ENCODE measurements at regions not wholly inside any gene's neighbourhood (a gene's known extent, or its start where the extent isn't known, plus 50 kb on each side); places are given as distances from the start of the nearest gene placed in this dataset.
"Not testable (repeated sequence)": the region's sequence is repeated elsewhere in the genome, so short reads cannot be mapped to it uniquely, and the experiment has no call there.

DNA sequence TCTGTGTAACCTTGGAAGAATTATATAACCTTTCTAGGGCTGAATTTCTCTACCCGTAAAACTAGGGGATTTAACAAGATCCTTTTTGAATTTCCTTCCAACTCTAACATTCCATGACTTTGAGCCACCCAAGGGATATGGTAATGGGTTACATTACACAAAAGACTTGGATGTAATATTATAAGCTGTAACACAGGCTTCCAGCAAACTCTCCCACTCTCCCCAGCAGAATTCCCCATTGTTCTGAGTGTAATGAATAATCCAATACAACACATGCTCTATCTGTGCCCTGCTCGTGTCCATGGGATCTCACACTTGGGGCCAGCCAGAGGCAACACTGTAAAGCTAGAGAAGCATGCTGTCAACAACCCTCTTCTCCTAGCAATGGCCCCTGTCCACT lies 790.6 kb upstream of the AUTS2 start:
- DNase-seq (ENCODE audit: low read depth in 2 of 2) = no peak

DNA sequence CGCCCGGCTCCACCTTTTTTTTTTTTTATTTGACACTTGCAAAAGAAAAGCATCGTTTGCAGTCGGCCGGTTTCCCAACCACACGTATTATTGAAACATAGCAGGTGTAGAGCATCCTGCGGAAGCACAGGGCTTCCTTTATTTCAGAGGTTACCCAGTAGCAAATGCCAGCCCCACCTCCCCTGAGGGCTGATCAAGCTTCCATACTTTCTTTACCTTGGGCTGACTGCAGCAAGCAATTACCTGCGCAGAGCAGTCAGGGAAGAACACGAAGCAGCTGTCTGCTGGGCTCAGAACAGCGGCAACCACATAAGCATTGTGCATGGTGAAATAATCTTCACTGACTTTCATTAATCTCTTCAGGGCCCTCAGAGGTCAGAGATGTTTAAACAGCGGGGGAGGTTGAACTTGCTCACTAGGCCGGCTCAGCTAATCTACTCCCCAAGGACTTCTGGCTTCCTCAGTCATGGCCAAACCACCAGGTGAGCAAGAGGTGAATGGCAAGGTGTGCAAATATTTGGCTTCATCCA lies 784.7 kb upstream of the AUTS2 start:
- no peak for DNase-seq (ENCODE audit: low read depth in 2 of 2)

DNA sequence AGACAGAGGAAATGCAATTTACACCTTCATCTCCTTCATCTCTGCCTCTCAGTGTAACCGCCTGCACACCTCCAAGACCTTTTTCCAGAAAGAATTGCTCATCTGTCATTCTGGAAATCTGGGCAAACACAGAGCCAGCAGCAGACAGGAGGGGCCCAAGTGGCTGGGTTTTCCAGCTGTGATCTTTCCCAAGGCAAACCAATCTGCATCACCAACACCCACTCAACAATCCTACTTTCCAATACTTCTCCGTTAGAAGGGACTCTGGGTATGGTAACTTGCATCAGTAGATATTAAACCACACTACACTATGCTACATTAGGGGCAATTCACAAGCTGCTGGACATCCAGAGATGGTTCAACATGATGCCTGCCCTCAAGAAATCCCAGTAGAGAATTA lies 781.8 kb upstream of the AUTS2 start:
- DNase-seq (ENCODE audit: low read depth in 2 of 2) = no peak

DNA sequence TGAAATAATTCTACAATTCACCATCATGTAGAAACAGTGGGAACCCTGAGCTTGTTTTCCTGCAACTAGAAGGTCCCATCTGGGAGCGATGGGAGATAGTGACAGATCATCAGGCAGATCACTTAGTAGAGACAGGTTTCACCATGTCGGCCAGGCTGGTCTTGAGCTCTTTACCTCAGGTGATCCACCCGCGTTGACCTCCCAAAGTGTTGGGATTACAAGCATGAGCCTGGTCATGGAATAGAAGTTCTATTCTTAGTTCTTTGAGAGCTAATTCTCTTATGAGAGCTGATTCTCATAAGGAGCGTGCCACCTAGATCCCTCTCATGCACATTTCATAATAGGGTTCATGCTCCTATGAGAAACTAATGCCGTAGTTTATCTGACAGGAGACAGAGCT lies 778.0 kb upstream of the AUTS2 start:
- DNase-seq (ENCODE audit: low read depth in 2 of 2) = no peak

DNA sequence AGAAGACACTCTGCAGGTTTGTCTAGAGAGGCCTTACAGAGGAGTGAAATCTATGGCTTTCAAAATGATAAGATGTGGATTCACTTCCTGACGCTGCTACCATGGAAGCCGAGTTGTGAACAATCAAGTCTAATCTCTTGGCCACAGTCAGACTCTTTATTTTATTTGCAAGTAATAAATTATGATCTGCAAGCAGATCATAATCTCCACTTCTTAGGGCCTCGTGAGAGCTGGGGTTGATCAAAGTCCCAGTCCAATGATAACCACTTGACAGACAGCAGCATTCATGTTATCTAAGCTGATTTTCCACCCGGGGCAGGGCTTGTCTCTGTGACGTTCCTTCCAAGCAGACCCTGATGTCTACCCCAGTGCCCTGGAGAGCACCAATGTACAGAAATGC lies 776.4 kb upstream of the AUTS2 start:
- DNase-seq (ENCODE audit: low read depth in 2 of 2) = no peak

DNA sequence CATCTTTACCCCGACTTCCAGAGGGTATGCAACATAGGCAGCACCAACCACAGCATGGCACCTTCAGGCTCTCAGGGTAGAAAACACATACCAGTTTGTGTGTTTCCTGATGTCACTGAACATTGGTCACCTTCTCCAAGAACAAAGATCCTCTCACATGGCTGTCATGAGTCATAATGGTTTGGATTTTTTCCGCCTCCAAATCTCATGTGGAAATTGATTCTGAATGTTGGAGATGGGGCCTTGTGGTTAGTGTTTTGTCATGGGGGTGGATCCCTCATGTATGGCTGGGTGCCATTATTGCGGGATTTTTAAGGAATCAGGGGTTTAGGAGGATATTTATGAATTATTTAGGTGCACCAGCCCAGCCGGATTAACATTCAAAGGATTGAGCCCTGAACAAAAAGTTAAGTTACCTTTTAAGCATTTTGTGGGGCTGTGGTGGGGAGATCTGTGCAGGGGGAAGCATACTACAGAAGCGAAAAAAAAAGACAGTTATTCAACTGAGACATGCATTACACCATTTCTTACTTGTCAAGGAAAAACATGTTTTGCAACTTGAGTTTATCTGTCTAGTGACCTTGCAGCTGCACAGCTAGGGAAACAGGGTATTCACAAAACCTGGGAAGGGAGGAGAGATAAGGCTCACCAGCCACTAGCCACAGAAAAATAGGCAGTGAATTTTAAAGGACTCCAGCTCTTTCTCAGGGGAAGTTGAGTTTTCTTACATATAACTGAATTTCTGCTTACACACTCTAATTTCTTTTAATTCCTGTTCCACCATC lies 774.1 kb upstream of the AUTS2 start:
- DNase-seq (ENCODE audit: low read depth in 2 of 2) = no peak

DNA sequence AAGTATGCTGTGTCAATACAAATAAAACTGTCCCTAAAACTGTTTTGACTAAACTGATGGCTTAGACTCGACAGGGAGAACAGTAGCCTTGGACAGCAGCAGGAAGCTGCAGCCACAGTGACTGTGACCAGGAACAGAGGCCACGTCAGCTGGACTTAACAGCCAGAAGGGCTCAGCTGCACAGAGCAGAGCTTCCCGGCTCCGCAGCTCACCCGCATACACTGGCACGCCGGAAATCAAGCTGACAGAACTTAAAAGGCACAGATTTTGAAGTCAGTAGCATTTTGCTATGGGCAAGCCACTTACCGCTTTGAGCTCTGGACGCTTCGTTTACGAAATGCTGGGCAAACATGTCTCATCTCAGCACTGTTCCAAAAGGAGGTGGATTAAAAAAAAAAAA lies 769.7 kb upstream of the AUTS2 start:
- DNase-seq (ENCODE audit: low read depth in 2 of 2) = no peak

DNA sequence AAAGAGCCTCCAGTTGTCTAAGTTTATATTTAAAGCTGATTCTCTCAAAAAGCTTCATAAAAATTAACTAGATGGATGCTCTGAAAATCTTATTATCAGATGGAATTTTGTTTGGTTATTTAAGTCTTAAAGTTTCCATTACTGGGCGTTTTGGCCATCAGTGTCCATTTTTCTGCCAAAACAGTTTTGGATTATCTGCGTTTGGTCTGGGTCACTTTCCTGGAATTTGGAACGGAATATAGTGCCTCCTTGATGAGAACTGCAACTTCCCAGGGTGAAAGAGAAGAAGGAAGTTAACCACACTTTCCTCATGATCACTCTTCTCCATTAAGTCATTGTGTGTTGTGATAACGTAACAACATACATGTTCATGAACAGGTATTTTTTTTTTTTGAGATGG lies 764.9 kb upstream of the AUTS2 start:
- no peak for DNase-seq (ENCODE audit: low read depth in 2 of 2)

DNA sequence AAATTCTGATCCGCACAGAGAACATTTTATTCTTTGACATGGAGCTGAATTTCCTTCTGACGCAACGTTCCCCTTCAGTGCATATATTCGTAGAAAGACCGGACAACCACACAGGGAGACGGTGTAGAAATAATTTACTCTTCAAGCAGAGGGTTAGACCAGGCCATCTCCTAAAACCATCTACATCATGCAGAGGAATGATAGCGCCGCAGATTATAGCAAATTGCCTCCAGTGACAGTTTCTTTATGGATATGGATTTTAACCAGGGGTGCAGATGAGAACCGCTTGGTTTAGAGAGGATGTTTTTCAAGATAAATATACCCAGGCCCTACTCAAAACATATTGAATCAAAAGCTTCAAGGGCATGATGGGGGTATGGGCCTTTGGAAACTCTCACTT lies 759.3 kb upstream of the AUTS2 start:
- no peak for DNase-seq (ENCODE audit: low read depth in 2 of 2)

DNA sequence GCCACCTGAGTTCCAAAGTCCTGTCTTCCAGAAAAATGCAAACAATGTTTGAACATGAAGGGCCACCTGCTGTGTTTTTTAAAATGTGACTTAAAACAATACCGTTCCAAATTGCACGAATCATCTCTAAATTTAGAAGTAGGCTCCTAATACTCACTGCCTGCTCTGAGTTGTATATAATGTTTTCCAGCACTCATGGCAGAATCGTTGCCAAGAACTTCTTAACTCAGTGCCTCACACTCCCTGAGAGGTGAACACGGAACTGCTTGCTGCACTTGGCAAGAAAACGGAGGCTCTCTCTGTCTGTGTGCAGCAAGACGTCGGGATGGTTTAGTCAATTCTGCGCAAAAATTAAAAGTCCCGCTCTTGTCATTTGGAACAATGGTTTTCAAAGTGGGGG lies 757.3 kb upstream of the AUTS2 start:
- DNase-seq (ENCODE audit: low read depth in 2 of 2) = no peak

DNA sequence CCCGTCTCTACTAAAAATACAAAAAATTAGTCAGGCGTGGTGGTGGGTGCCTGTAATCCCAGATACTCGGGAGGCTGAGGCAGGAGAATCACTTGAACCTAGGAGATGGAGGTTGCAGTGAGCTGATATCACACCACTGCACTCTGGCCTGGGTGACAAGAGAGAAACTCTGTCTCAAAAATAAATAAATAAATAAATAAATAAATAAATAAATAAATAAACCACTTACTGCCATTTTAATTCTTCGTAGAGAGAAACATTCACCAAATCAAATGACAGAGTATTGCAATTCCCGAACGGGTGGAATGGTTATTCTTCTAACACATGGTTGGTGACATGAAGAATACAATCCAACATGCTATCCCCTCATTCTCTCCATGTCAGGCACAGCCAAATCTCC lies 754.3 kb upstream of the AUTS2 start:
- not testable (repeated sequence) for DNase-seq (ENCODE audit: low read depth in 2 of 2)

DNA sequence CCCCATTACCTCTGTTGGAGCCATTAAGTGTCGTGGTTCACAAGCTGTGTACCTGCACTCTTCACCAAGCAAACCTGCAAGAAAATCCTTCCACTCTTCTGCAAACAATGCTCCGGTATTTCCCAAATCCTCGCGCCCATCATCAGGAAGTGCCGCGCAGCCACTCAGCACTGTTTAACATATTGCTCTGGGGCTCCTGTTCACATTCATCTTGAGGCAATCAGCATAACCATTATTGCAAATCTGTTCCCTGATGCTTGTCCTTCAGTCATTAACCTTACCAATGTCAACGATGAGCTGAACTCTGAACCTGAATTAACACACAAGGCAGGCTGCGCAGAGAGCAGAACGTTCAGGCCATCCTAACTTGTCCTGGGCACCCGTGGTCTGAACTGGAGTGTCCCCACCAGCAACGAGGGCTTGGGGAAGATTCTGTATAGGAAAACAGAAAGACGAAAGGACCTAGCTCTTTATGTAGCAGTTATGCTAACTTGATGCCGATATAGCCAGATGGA lies 751.4 kb upstream of the AUTS2 start:
- no peak for DNase-seq (ENCODE audit: low read depth in 2 of 2)

DNA sequence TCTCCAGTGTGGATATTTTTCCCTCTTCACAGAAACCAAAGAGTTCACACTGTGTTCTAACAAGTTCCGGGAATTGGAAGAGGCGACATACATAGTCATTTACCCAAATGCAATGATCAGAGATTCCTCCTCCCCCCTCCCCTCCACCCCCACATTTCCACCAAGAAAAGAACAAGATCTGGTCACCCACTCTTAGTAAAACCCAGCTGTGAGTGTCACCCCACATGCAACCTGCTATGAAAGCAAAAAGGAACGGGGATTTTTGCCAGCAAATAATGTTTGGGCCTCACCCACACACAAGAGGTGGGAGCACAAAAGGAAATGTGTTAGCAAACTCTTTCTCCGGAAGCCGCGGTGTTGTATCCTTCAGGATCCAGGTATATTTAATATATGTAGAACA lies 745.0 kb upstream of the AUTS2 start:
- DNase-seq (ENCODE audit: low read depth in 2 of 2) = no peak

DNA sequence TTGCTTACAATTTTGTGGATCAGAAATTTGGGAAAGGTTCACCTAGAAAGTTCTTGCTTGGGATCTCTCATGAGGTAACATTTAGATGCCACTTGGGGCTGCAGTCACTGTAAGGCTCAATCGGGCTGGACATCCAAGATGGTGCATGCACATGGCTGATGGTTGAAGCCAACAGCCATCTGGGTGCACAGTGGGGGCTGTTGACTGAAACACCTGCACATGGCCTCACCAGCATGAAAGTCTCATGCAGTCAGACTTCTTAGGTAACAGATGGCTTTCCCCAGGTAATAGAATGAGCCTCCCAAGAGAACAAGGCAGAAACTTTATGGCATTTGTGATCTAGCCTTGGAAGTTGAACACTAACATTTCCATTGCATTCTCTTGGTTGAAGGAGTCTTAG lies 740.7 kb upstream of the AUTS2 start:
- no peak for DNase-seq (ENCODE audit: low read depth in 2 of 2)

DNA sequence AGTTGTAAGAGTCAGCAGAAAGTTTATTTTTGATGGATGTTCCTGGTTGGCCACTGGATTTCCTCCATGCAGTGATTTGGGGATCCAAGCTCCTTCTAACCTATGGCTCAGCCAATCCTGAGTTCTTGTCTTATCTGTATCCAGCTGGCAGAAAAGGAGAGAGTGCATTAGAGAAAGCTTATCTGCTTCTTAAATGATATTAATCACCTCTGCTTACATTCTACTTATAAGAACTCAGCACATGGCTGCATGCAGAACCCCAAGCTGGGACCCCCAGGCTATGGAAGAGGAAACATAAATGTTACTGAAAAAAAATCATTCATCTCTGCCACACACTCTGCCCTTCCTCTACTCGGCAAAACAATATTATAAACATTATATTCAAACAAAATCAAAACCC lies 739.8 kb upstream of the AUTS2 start:
- DNase-seq (ENCODE audit: low read depth in 2 of 2) = no peak

DNA sequence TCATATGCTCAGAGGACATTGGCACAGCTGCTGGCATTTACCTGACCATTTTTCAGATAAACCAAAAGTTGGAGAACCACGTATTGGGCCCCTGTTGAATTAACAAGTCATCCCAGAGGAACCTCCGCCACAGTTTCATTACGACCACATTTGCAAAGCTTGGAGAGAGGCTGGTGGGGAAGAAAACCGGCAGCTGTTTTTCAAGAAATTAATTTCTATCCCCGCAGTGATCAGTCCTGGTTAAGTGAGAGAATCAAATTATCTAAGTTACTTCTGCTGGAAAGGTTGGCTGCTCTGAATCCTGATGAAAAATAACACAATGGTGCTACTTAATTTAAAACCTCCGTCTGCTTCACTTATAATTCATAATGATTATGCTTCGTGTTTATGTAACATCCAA lies 737.1 kb upstream of the AUTS2 start:
- no peak for DNase-seq (ENCODE audit: low read depth in 2 of 2)

DNA sequence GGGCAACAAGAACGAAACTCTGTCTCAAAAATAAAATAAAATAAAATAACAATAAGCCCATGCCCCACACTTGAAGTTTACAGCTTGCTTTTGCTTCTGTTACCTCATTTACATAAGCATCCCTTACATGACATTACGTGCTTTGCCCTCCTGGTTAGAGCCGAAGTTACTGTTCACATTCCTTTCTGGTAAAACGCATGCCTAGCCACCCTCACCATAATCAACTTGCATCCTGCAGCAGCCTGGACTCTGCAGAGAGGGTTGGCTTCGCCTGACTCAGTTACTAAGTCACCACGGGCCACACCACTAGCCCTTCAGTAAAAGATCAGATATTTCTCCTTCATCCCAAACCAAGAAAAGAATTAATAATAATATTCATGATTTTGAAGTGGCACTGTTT lies 736.0 kb upstream of the AUTS2 start:
- no peak for DNase-seq (ENCODE audit: low read depth in 2 of 2)

DNA sequence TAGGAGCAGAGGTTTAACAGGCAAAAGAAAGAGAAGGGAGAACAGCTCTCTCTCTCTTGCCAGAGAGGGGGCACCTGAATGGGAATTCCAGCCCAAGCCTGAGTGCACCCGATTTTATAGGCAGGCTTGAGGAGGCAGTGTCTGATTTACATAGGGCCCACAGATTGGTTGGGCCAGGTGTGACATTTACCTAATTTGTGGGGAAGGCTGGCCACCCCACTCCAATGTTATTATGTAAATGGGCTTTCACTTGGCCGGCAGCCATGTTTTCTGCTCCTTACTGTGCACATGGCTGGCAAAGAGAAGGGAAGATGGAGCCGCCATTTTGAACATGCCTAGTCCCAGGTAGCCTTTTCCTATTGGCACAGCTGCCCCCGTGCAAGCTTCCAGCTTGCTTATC lies 735.5 kb upstream of the AUTS2 start:
- DNase-seq (ENCODE audit: low read depth in 2 of 2) = no peak

DNA sequence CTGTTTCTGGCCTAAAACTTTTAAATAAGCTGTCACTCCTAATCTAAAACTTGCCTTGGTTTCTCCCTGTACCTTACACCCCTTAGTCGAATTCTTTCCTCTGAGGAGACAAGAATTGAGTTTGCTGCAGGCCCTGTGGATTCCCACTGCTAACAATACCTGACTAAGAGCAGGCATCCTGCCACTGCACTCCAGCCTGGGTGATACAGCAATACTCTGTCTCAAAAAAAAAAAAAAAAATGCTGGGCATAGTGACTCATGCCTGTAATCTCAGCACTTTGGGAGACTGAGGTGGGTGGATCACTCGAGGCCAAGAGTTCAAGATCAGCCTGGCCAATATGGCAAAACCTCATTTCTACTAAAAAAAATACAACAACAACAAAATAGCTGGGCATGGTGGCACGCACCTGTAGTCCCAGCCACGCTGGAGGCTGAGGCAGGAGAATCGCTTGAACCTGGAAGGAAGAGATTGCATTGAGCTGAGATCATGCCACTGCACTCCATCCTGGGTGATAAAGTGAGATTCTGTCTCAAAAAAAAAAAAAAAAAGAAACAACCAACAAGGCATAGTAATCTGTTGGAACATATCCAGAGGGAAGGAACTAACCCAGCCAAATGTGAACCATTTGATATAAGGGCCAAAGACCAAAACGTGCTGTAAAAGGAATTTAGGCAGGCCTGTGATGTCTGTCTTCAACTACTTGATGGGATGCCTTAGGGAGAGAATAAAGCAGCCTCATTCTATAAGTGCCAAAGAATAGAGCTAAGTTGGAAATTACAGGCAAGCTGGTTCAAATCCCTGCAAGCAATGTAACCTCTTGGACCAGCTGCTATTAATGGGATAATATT lies 732.7 kb upstream of the AUTS2 start:
- no peak for DNase-seq (ENCODE audit: low read depth in 2 of 2)

DNA sequence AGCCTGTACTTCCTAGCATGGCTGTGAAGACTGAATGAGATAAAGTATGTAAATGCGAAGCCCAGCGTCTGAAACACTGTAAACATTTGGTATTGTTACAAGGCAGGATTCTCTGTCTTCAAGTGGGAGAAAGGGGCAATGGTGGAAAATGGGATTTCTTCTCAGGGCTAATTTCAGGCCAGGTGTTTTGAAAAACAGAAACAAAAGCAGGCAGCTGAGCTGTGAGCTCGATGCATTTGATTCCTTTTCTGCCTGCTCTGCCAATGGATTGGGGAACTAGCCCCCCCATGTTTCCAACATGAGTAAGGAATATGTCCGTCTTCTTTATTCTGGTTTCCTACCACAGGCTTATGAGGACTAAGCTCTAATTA lies 732.1 kb upstream of the AUTS2 start:
- no peak for DNase-seq (ENCODE audit: low read depth in 2 of 2)

DNA sequence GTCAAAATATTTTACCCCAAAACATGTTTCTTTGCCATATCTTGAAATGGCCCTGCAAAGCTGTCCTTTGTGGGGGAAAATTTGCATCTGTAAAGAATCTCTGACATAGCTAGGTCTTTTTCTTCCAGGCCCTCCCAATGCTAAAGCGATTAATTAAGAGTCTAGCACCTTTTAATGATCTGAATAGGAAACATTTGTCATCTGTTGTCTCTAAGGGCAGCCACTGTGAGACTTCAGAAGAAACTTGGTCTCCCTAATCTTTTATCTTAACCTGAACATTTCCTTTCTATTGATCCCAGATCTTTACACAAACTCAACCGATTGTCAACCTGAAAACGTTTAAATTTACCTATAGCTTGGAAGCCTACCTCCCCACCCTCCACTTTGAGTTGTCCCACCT lies 731.6 kb upstream of the AUTS2 start:
- DNase-seq (ENCODE audit: low read depth in 2 of 2) = not testable (repeated sequence)

DNA sequence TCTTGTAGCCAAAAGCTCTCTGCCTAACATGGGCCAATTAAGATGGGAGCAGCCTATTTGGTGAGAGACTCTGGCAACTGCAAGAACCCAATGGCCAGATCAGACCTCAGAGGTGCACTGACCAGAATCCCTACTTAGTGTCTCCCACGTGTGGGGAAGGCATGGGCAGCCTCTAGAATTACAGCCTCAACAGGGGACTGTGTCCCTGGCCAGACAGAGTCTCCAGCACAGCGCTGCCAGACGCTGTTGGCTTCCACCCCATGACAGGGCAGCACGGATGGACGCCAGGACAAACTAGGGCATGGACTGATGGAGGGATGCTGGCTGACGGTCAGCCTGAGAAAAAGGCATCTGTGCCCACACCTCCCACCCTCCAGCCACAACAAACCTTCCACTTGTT lies 729.3 kb upstream of the AUTS2 start:
- DNase-seq (ENCODE audit: low read depth in 2 of 2) = no peak

DNA sequence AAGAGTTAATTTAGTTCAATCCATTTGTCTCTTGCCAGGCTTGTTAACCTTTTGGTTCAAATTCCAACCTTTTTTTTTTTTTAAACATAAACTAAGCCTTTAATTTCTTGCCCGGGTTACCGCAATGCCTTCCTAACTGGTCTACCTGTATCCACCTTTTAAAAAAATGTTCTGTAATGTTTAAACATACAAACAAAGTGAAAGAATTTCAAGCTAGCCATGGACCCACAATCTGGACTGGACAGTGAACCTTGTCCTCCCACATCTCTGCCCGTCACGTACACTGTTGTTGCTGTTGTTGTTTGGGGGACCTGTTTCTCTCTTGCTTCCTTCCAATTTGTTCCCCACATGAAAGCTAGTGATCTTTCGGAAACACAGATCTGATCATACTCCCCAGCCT lies 724.7 kb upstream of the AUTS2 start:
- DNase-seq (ENCODE audit: low read depth in 2 of 2) = no peak
